Activated naive CD4-positive, alpha-beta T cell treated with anti-CD3 and anti-CD28 coated beads for 36 hours (primary cell): ENCODE measurements at regions not wholly inside any gene's neighbourhood (a gene's known extent, or its start where the extent isn't known, plus 50 kb on each side); places are given as distances from the start of the nearest gene placed in this dataset.

Experiments
- CTCF ChIA-PET: fragments of 350-600 bp; sonication (Branson Sonifier 250); formaldehyde crosslinking; loops from one replicate; lab custom pipeline; 2021; ENCODE audit warnings: antibody characterized with exemption; lab: Charles Lee
- DNase-seq: peaks from one replicate; pipeline ENCODE4 v3.0.0-alpha.2; 2020
- H3K27ac Mint-ChIP-seq: one replicate; pipeline ENCODE4 v1.8.0; 2021; ENCODE audit warnings: mild to moderate bottlenecking, mixed read lengths
- H3K27me3 Mint-ChIP-seq: one replicate; pipeline ENCODE4 v1.8.0; 2021; ENCODE audit warnings: low read depth, mixed read lengths
- H3K36me3 Mint-ChIP-seq: one replicate; pipeline ENCODE4 v1.8.0; 2021; ENCODE audit warnings: low read depth, mixed read lengths
- H3K4me1 Mint-ChIP-seq: one replicate; pipeline ENCODE4 v1.8.0; 2021; ENCODE audit warnings: low read depth, mixed read lengths
- H3K4me3 Mint-ChIP-seq: one replicate; pipeline ENCODE4 v1.8.0; 2021; ENCODE audit warnings: mild to moderate bottlenecking, moderate library complexity, mixed read lengths
- H3K9me3 Mint-ChIP-seq: one replicate; pipeline ENCODE4 v1.8.0; 2021; ENCODE audit warnings: mixed read lengths
- intact Hi-C: fragments of 100-400 bp; cut with micrococcal nuclease; formaldehyde crosslinking; loops from one replicate; pipeline ENCODE4 v1.15.1; 2023

- Mint-ChIP-seq H3K27me3 (no peaks in the 10 kb centered on the region), H3K27ac (no peak overlapping the region), H3K9me3 (peaks cover 2% of the 10 kb centered on the region), H3K4me1 (peaks cover 16% of the 10 kb centered on the region), H3K4me3 (no peak overlapping the region), H3K36me3 (peaks cover 1% of the 10 kb centered on the region)
- DNase-seq = peak; percentile 37
- intact Hi-C loops = no loop called here
- CTCF ChIA-PET = no interaction called here
Measured at GRCh38 chr13:51518827-51519226, 65.4 kb upstream of the WDFY2 start.

- intact Hi-C loops = no loop called here
- CTCF ChIA-PET = interaction anchor here (0.9 kb wide), 1 partner anchor 276 kb away, joined by 3 read pairs; no protein-coding TSS in a partner anchor
- Mint-ChIP-seq H3K36me3 (no peaks in the 10 kb centered on the region), H3K27me3 (no peaks in the 10 kb centered on the region), H3K4me3 (no peak overlapping the region), H3K9me3 (peaks cover 2% of the 10 kb centered on the region), H3K4me1 (peaks cover 16% of the 10 kb centered on the region), H3K27ac (no peak overlapping the region)
- no peak for DNase-seq
Measured at GRCh38 chr13:51519771-51520216, 64.5 kb upstream of the WDFY2 start.

GRCh38 chr13:51520524-51520923, 63.7 kb upstream of the WDFY2 start:
- intact Hi-C loops = no loop called here
- Mint-ChIP-seq H3K4me1 (peaks cover 16% of the 10 kb centered on the region), H3K36me3 (no peaks in the 10 kb centered on the region), H3K27me3 (no peaks in the 10 kb centered on the region), H3K27ac (no peak overlapping the region), H3K9me3 (peaks cover 1% of the 10 kb centered on the region), H3K4me3 (no peak overlapping the region)
- CTCF ChIA-PET = interaction anchor here (0.9 kb wide), 1 partner anchor 275 kb away, joined by 3 read pairs; no protein-coding TSS in a partner anchor
- DNase-seq = no peak

DNA sequence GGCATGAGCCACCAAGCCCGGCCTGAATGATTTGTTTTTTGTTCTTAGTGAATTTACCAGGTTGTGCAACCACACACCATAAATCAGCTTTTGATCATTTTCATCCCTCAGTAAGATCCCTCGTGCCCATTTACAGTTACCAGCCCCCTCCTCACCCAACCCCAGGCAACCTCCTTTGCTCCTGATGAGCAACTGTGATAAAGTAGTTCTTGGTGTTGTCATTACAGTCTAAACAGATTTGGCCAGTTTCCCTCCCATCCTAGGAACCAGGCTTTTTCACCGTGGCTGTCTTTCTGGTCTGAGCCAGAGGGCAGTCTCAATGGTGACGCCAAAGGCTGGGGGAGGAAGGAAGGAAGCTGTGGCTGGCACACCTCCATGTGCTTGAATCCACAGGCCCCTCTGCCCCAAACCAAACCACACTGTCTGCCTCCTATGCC, 61.2 kb upstream of the WDFY2 start:
- CTCF ChIA-PET = no interaction called here

GRCh38 chr13:51524312-51524711, 60.0 kb upstream of the WDFY2 start:
- no peak for DNase-seq
- peaks cover 4% of the 10 kb centered on the region for H3K9me3 Mint-ChIP-seq
- H3K36me3 Mint-ChIP-seq = no peaks in the 10 kb centered on the region
- CTCF ChIA-PET = interaction anchor here (0.6 kb wide), 1 partner anchor 10 kb away, joined by 3 read pairs; no protein-coding TSS in a partner anchor
- peaks cover 5% of the 10 kb centered on the region for H3K4me1 Mint-ChIP-seq
- no peak overlapping the region for H3K27ac Mint-ChIP-seq
- intact Hi-C loops = no loop called here
- no peak overlapping the region for H3K4me3 Mint-ChIP-seq
- no peaks in the 10 kb centered on the region for H3K27me3 Mint-ChIP-seq

More for the DNA sequence above, 61.2 kb upstream of the WDFY2 start:
- Mint-ChIP-seq H3K27ac (no peak overlapping the region), H3K4me1 (peaks cover 15% of the 10 kb centered on the region), H3K9me3 (no peaks in the 10 kb centered on the region), H3K36me3 (no peaks in the 10 kb centered on the region), H3K27me3 (no peaks in the 10 kb centered on the region), H3K4me3 (no peak overlapping the region)
- peak; percentile 12 for DNase-seq
- intact Hi-C loops = no loop called here

DNA sequence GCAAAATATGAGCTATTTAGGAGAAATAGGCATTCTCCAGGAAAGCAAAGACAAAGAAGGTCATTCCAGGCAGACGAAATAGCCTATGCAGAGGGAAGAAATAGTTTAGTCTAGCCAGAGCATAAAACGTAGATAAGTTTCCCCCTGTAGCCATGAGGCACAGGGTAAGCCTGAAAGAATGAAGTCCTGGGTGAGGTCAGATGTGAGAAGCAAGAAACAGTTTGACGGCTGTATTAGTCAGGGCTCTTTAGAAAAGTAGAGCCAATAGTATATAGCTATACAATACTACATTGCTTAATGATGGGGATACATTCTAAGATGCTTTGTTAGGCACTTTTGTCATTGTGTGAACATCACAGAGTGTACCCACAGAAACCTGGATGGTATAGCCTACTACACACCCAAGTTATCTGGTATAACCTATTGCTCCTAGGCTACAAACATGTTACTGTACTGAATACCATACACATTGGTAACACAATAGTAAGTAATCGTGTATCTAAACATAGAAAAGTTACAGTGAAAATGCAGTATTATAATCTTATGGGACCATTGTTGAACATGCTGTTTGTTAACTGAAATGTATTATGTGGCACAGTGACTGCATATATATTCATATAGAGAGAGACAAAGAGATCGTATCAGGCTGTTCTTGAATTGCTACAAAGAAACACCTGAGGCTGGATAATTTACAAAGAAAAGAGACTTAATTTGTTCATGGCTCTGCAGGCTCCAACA, 59.3 kb upstream of the WDFY2 start:
- Mint-ChIP-seq H3K27ac (no peak overlapping the region), H3K4me1 (peaks cover 5% of the 10 kb centered on the region), H3K9me3 (peaks cover 4% of the 10 kb centered on the region), H3K4me3 (no peak overlapping the region), H3K27me3 (no peaks in the 10 kb centered on the region), H3K36me3 (no peaks in the 10 kb centered on the region)
- CTCF ChIA-PET = interaction anchor here (0.5 to 0.6 kb wide), 3 partner anchors 10 to 926 kb away, joined by 3 read pairs; no protein-coding TSS in a partner anchor
- no peak for DNase-seq
- intact Hi-C loops = no loop called here

- no peak overlapping the region for H3K27ac Mint-ChIP-seq
- H3K9me3 Mint-ChIP-seq = peaks cover 4% of the 10 kb centered on the region
- no peaks in the 10 kb centered on the region for H3K27me3 Mint-ChIP-seq
- no peak overlapping the region for H3K4me3 Mint-ChIP-seq
- intact Hi-C loops = no loop called here
- CTCF ChIA-PET = interaction anchor here (0.5 to 0.6 kb wide), 2 partner anchors 262 to 926 kb away, joined by 3 read pairs; no protein-coding TSS in a partner anchor
- no peak for DNase-seq
- H3K36me3 Mint-ChIP-seq = no peaks in the 10 kb centered on the region
- peaks cover 5% of the 10 kb centered on the region for H3K4me1 Mint-ChIP-seq
Measured at GRCh38 chr13:51525567-51526167, 58.6 kb upstream of the WDFY2 start.

GRCh38 chr13:51526202-51526601, 58.1 kb upstream of the WDFY2 start:
- no peak for DNase-seq
- Mint-ChIP-seq H3K27ac (no peak overlapping the region), H3K4me3 (no peak overlapping the region), H3K27me3 (no peaks in the 10 kb centered on the region), H3K9me3 (peaks cover 6% of the 10 kb centered on the region), H3K4me1 (peaks cover 5% of the 10 kb centered on the region), H3K36me3 (peaks cover 2% of the 10 kb centered on the region)
- CTCF ChIA-PET = no interaction called here
- intact Hi-C loops = no loop called here

GRCh38 chr13:51532736-51533197, 51.5 kb upstream of the WDFY2 start:
- no peak overlapping the region for H3K27ac Mint-ChIP-seq
- H3K27me3 Mint-ChIP-seq = no peaks in the 10 kb centered on the region
- CTCF ChIA-PET = interaction anchor here (1.0 to 1.1 kb wide), 2 partner anchors 16 to 98 kb away, joined by 3 to 4 read pairs; no protein-coding TSS in a partner anchor
- H3K4me3 Mint-ChIP-seq = no peak overlapping the region
- H3K4me1 Mint-ChIP-seq = peaks cover 20% of the 10 kb centered on the region
- DNase-seq = no peak
- H3K36me3 Mint-ChIP-seq = peaks cover 2% of the 10 kb centered on the region
- intact Hi-C loops = no loop called here
- peaks cover 6% of the 10 kb centered on the region for H3K9me3 Mint-ChIP-seq

GRCh38 chr13:51534041-51534817, 50.0 kb upstream of the WDFY2 start:
- intact Hi-C loops = no loop called here
- Mint-ChIP-seq H3K36me3 (peaks cover 2% of the 10 kb centered on the region), H3K4me1 (peaks cover 20% of the 10 kb centered on the region), H3K27ac (no peak overlapping the region), H3K9me3 (peaks cover 2% of the 10 kb centered on the region), H3K4me3 (no peak overlapping the region), H3K27me3 (no peaks in the 10 kb centered on the region)
- CTCF ChIA-PET = interaction anchor here (1.0 kb wide), 1 partner anchor 99 kb away, joined by 4 read pairs; no protein-coding TSS in a partner anchor
- DNase-seq = peak; percentile 27
